ENCODE measurements at regions not wholly inside any gene's neighbourhood (a gene's known extent, or its start where the extent isn't known, plus 50 kb on each side); places are given as distances from the start of the nearest gene placed in this dataset.

DNA sequence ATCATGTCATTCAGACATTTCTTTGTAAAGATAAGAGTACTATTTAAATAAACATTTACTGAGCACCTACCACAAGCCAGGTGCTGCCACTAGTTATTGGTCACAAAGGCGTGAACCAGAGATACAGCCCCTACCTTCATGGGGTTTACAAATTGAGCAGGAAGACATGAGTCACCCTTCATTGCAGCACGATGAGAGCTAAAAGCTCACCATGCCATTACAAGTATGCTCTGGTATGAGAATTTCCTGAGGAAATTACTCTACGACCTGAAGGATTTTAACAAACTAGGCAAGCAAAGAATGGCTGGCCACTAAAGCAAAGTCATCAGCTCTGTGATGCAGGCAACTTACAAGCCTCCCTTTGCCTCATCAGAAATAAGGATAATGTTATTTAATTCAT lies 346.8 kb downstream of the BRINP2 start:
- TF ChIP-seq CTCF (IDR thresholded peaks at IDR 0.05) (no peak), POLR2A (IDR thresholded peaks at IDR 0.05) (no peak)

All from uterus (tissue), 2 donors.